HCT116 (cell line): ENCODE measurements at regions not wholly inside any gene's neighbourhood (a gene's known extent, or its start where the extent isn't known, plus 50 kb on each side); places are given as distances from the start of the nearest gene placed in this dataset.

Source experiments
- CBX3 ChIP-seq: IDR thresholded peaks from 2 replicates; pipeline ENCODE4 v1.6.1; 2012; ENCODE audit warnings: low read depth
- CEBPB ChIP-seq: IDR thresholded peaks from 2 replicates; pipeline ENCODE4 v1.6.1; 2012; ENCODE audit warnings: low read depth
- CTCF ChIP-seq, 3 experiments: fragments of 200-600 bp in 1 of 3; sonication (generic) in 1 of 3; IDR thresholded peaks in 2 of 3; conservative IDR thresholded peaks in 1 of 3; 2 replicates each; pipeline ENCODE4 v1.5.1; 2012 to 2017; ENCODE audit warnings: low read depth in 2 of 3, low read length in 2 of 3, antibody characterized with exemption in 1 of 3, borderline replicate concordance in 1 of 3, control low read depth in 1 of 3, mild to moderate bottlenecking in 1 of 3, mixed read lengths in 1 of 3, mixed run types in 1 of 3, moderate library complexity in 1 of 3; ENCODE audit not compliant: insufficient read depth in 1 of 3
- EZH2 ChIP-seq: fragments of 200-600 bp; sonication (generic); IDR thresholded peaks from 2 replicates; pipeline ENCODE4 v1.6.1; 2017; ENCODE audit warnings: antibody characterized with exemption, mixed run types
- JUND ChIP-seq: IDR thresholded peaks from 2 replicates; pipeline ENCODE4 v1.6.1; 2012
- MAX ChIP-seq: IDR thresholded peaks from 2 replicates; pipeline ENCODE4 v1.6.1; 2012
- POLR2A ChIP-seq: IDR thresholded peaks from 2 replicates; pipeline ENCODE4 v1.7.0; 2011; ENCODE audit warnings: borderline replicate concordance; ENCODE audit not compliant: insufficient read depth, insufficient read length; ENCODE audit errors: extremely low read depth
- POLR2AphosphoS5 ChIP-seq: IDR thresholded peaks from 2 replicates; pipeline ENCODE4 v1.6.1; 2011; ENCODE audit warnings: mild to moderate bottlenecking, low read depth, low read length, moderate library complexity
- RAD21 ChIP-seq: IDR thresholded peaks from 2 replicates; pipeline ENCODE4 v1.6.1; 2012; ENCODE audit warnings: low read depth, mild to moderate bottlenecking
- REST ChIP-seq: IDR thresholded peaks from 2 replicates; pipeline ENCODE4 v1.6.1; 2012; ENCODE audit warnings: low read depth
- SIN3A ChIP-seq: IDR thresholded peaks from 2 replicates; pipeline ENCODE4 v1.6.1; 2012; ENCODE audit warnings: low read depth
- YY1 ChIP-seq: IDR thresholded peaks from 2 replicates; pipeline ENCODE4 v1.6.1; 2011; ENCODE audit warnings: low read length, low read depth, moderate library complexity, mild to moderate bottlenecking; ENCODE audit not compliant: insufficient replicate concordance; ENCODE audit errors: extremely low read depth
- ZNF274 ChIP-seq: fragments of 200-500 bp; sonication (Bioruptor generic); IDR thresholded peaks from 2 replicates; pipeline ENCODE4 v1.6.1; 2014; ENCODE audit warnings: mild to moderate bottlenecking, low read depth, low read length, inconsistent platforms

- TF ChIP-seq CTCF (IDR thresholded peaks at IDR 0.05 in 2 of 3, conservative IDR thresholded peaks at IDR 0.05 in 1 of 3; ENCODE audit: borderline replicate concordance in 1 of 3, insufficient read depth in 1 of 3, low read depth in 2 of 3, low read length in 2 of 3) (no peak), CEBPB (no peak), POLR2AphosphoS5 (no peak), YY1 (no peak), EZH2 (no peak), POLR2A (no peak), MAX (no peak), CBX3 (no peak), RAD21 (no peak), SIN3A (no peak), ZNF274 (no peak), REST (no peak), JUND (no peak)
These were observed 81.7 kb upstream of the SPHKAP start for GRCh38 chr2:228263156-228263555.
